Dermis microvascular lymphatic vessel endothelial cell (primary cell): ENCODE measurements at regions not wholly inside any gene's neighbourhood (a gene's known extent, or its start where the extent isn't known, plus 50 kb on each side); places are given as distances from the start of the nearest gene placed in this dataset.
"Not testable (repeated sequence)": the region's sequence is repeated elsewhere in the genome, so short reads cannot be mapped to it uniquely, and the experiment has no call there.

Experiments
- DNase-seq, 2 donors: peaks; one replicate each; pipeline versions ENCODE4 v3.0.0 to v3.0.0-alpha.2; 2010; ENCODE audit warnings: low read depth in 2 of 2

GRCh38 chr16:63947022-63947421 is 1174.8 kb downstream of the CDH11 start:
- DNase-seq, result no peak

DNA sequence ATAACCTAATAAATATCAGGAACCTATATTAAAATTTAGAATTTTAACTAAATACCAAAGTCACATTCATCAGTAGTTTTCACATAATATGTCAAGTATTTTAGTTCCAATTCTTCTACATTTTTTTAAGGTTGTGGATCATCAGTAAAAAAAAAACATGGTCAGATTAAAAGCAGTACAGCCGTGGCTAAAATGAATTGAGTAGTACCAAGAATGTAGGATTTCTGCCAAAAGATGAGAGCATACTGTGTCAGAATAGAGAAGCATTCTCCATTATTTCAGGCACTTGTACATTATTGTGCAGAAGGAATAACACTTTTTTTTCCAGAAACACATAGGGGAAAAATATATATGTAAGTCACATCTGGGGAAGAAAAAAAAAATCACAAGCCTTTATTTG is 1176.1 kb downstream of the CDH11 start:
- DNase-seq, result no peak

DNA sequence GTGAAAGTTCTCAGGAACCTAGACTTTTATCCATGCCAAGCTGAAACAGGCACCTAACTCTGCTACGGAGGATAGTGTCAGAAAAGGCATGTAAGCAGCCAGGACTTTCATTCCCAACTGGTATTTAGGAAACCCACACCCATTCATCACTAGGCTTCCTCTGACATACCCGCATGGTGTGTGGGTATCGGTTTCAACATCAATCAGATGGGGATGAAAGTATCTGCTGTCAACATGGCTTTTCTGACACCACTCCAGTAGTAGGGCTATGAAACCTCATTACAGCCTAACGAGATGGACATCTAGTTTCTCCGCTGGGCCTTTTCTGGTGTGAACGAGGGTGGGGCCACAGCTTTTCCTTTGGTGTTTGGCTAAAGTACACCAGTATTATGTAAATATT is 1178.3 kb downstream of the CDH11 start:
- no peak for DNase-seq

- no peak for DNase-seq
Measured at GRCh38 chr16:63938661-63939060, 1183.2 kb downstream of the CDH11 start.

DNA sequence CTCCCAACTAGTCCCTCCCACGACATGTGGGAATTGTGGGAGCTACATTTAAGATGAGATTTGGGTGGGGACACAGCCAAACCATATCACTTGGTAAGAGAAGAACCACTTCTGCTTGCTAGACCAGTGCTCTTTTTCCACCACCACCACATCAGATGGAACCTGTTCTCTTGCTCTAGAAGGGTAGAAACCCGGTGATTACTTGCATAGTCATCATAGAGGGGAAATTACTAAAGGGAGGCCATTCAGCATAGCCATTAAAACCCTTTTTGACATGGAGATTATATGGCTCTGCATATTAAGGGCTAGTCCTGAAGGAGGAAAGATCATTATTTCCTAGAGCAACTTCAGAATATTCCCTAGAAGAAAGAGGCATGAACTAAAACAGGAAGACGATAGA is 1188.0 kb downstream of the CDH11 start:
- DNase-seq, result no peak

GRCh38 chr16:63928421-63928820 is 1193.4 kb downstream of the CDH11 start:
- no peak for DNase-seq

DNA sequence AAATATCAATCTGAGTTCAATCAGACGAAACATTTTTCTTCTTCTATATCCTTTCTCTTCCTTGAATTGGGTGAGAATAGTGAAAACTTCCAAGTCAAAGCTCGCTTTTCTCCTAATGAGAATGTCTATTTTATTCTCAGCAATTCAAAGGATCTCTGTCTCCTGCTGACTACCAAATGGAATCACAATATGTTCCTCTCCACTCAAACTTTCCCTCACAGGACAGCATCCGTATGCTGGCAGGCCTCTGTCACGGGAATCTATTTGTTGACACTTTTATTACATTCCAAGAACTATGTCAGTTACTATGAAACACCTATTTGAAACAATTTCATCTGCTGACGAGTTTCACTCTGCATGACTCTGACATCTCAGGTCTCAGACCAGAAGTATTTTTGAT is 1196.6 kb downstream of the CDH11 start:
- no peak for DNase-seq

DNA sequence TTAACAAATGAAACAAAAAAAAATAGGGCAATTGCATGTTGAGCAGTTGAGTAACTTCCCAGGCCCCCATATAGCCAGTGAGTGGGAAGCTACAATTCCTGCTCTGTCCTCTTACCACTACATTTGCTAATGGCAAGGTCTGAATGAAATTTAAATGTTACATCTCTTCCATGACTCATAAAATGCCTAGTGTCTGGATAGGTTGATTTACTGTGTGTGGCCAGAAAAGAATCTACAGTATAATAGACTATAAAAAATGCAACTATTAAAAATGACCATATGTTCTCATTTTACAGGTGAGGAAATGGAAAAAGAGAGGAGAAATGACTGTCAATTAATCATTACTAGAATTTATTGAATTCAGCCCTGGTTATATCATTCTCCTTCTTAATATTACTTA is 1199.3 kb downstream of the CDH11 start:
- no peak for DNase-seq

DNA sequence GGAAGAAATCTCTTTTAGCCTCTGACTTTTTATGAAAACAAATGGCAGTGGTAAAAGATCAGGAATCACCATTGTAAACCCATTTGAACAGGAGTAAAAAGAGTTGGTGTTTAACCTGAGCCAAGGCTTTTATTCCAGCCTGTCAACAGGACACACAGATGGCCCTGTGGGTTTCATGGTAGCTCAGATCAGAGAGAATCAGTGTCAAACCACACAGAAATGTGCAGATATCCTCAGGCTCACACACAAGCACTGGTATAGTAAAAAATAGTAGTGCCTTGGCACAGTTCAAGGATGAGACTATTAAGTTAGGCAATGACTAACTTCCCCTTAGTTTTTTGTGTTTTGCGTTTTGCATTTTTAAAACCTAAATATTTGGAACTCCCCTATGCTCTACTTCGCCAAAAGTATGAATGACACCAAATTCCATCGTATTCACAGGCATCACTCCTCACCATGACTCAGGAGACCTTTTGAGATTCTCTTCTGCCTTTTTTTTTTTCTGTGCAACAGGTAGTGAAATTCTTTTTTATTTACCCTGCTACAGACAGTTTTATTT is 1200.0 kb downstream of the CDH11 start:
- no peak for DNase-seq

DNA sequence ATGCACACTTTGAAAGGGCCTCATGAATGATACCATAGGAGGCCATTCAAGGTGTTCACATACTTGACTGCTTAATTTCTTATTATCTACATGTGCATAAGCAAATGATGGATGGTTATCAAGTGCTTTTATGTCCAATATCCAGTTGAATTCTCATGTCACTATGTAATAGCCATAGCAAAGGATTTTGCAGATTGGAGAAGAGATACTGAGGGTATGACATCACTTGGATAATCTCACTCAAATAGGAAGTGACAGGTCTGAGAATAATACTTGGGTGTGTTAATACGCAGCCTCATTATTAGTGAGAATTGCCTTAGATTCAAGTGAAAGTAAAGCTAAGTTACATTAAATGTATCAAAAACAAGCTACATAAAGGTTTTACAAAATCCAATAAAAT is 1208.6 kb downstream of the CDH11 start:
- no peak for DNase-seq

DNA sequence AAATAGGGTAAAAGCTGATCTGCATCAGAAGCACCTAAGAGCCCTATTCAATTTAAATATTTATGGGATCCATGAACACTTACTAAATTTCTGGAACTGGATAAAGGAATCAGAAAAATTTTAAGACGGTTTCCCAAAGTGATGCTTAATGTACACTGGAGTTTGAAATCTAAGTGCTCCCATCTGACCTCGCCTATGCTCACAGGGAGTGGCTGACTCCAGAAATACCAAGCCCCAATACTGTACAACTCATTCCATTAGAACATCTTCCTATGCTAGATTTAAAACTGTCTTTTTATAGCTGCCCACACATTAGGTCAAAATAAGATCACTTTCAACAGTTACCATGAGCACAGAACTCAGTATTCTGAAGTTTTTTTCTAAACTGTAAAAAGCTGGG is 1214.6 kb downstream of the CDH11 start:
- no peak for DNase-seq

GRCh38 chr16:63904930-63905329 is 1216.9 kb downstream of the CDH11 start:
- DNase-seq, result no peak

- DNase-seq, result no peak
Measured at GRCh38 chr16:63904182-63904581, 1217.7 kb downstream of the CDH11 start.

- no peak for DNase-seq
Measured at GRCh38 chr16:63896383-63897109, 1225.3 kb downstream of the CDH11 start.

DNA sequence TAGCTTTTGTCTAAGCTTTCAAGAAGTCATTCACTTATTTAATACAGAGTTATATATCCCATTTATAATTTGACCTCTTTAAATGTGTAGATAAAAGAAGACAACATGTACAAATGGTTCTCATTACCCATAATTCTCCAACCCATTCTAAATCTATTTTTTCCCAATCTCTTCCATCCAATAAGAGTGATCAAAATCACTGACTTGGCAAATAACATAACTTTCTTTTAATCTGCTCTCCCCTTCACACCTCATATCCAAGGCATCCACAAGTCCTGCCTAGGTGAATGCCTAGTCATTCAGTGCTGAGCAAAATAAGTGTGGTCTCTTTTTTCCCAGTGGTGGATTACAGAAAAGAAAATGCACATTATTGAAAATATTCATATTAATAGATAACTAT is 1231.1 kb downstream of the CDH11 start:
- no peak for DNase-seq

- DNase-seq, result no peak
Measured at GRCh38 chr16:63890081-63890480, 1231.8 kb downstream of the CDH11 start.

DNA sequence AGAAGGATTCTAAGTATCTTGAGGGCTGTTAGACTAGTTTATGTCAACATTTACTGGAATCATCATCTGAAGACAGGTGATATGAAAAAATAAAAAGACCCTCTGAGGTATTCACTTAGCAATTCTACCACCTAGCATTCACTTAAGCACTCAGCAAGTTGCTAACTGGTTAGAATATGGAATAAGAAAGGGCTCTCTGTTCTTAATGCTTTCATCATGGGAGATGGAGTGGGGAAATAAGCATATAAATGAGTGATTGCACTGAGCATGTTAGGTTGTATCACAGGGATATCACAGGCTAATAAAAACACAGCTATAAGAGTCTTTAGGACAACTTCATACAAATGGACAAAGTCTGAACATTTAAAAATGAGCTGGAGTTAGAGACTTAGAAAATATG is 1238.8 kb downstream of the CDH11 start:
- DNase-seq, result no peak

- no peak for DNase-seq
Measured at GRCh38 chr16:63882576-63882975, 1239.3 kb downstream of the CDH11 start.

- DNase-seq, result no peak
Measured at GRCh38 chr16:63880948-63881347, 1240.9 kb downstream of the CDH11 start.

- no peak for DNase-seq
Measured at GRCh38 chr16:63877401-63877800, 1244.5 kb downstream of the CDH11 start.

GRCh38 chr16:63876103-63876502 is 1245.8 kb downstream of the CDH11 start:
- DNase-seq, result no peak

DNA sequence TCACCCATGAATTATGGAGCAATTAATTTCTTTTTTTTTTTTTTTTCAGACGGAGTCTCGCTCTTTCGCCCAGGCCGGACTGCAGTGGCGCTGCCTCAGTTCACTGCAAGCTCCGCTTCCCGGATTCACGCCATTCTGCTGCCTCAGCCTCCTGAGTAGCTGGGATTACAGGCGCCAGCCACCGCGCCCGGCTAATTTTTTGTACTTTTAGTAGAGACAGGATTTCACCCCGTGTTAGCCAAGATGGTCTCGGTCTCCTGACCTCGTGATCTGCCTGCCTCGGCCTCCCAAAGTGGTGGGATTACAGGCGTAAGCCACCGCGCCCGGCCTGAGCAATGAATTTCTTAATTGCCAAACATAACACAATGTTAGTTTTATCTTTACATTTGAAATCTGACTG is 1261.2 kb downstream of the CDH11 start:
- not testable (repeated sequence) for DNase-seq

GRCh38 chr16:63856537-63856936 is 1265.3 kb downstream of the CDH11 start:
- DNase-seq, result no peak

- DNase-seq, result no peak
Measured at GRCh38 chr16:63850979-63851378, 1270.9 kb downstream of the CDH11 start.
